H9 (cell line): ENCODE measurements at regions not wholly inside any gene's neighbourhood (a gene's known extent, or its start where the extent isn't known, plus 50 kb on each side); places are given as distances from the start of the nearest gene placed in this dataset.
A peak's percentile ranks its signal among the peaks of the same experiment; 100 is the strongest.

Experiments used
- DNase-seq: peaks from one replicate; pipeline ENCODE4 v3.0.0-alpha.2; 2017
- H2AFZ ChIP-seq: one replicate; pipeline ENCODE4 v1.6.1; 2013; ENCODE audit warnings: mild to moderate bottlenecking, low read length, control low read depth, moderate library complexity
- H2AK5ac ChIP-seq: 2 replicates; pipeline ENCODE4 v1.6.1; 2013; ENCODE audit warnings: low read length, control low read depth, mixed read lengths; ENCODE audit not compliant: insufficient read length
- H2BK120ac ChIP-seq: one replicate; pipeline ENCODE4 v1.6.1; 2013; ENCODE audit warnings: low read depth, mild to moderate bottlenecking, low read length, control low read depth, inconsistent platforms; ENCODE audit not compliant: poor library complexity, severe bottlenecking
- H2BK12ac ChIP-seq: 2 replicates; pipeline ENCODE4 v1.6.1; 2013; ENCODE audit warnings: low read length, control low read depth, mixed read lengths, low read depth; ENCODE audit not compliant: insufficient read length
- H2BK15ac ChIP-seq: 2 replicates; pipeline ENCODE4 v1.6.1; 2013; ENCODE audit warnings: low read depth, low read length, control low read depth
- H2BK20ac ChIP-seq: one replicate; pipeline ENCODE4 v1.6.1; 2013; ENCODE audit warnings: low read depth, mild to moderate bottlenecking, low read length, control low read depth, inconsistent platforms; ENCODE audit not compliant: poor library complexity, severe bottlenecking
- H2BK5ac ChIP-seq: 2 replicates; pipeline ENCODE4 v1.6.1; 2013; ENCODE audit warnings: low read length, control low read depth, mixed read lengths; ENCODE audit not compliant: insufficient read length
- H3K14ac ChIP-seq: 2 replicates; pipeline ENCODE4 v1.6.1; 2013; ENCODE audit warnings: low read length, control low read depth; ENCODE audit not compliant: insufficient read depth
- H3K18ac ChIP-seq: 2 replicates; pipeline ENCODE4 v1.6.1; 2013; ENCODE audit warnings: low read depth, mild to moderate bottlenecking, mixed read lengths, low read length, control low read depth; ENCODE audit not compliant: insufficient read length
- H3K23ac ChIP-seq: 2 replicates; pipeline ENCODE4 v1.6.1; 2013; ENCODE audit warnings: low read length, control low read depth, mixed read lengths, low read depth; ENCODE audit not compliant: insufficient read length
- H3K23me2 ChIP-seq: 2 replicates; pipeline ENCODE4 v1.6.1; 2013; ENCODE audit warnings: low read depth, mild to moderate bottlenecking, mixed read lengths, low read length, control low read depth; ENCODE audit not compliant: insufficient read length, poor library complexity, severe bottlenecking
- H3K27ac ChIP-seq: 2 replicates; pipeline ENCODE4 v1.5.1; 2013; ENCODE audit warnings: low read length, control low read depth, mixed read lengths, low read depth; ENCODE audit not compliant: insufficient read length
- H3K27me3 ChIP-seq: 2 replicates; pipeline ENCODE4 v1.6.1; 2013; ENCODE audit warnings: low read length, control low read depth, inconsistent platforms; ENCODE audit not compliant: insufficient read depth
- H3K4ac ChIP-seq: 2 replicates; pipeline ENCODE4 v1.6.1; 2013; ENCODE audit warnings: low read depth, mild to moderate bottlenecking, control low read depth, inconsistent platforms, low read length, moderate library complexity
- H3K4me1 ChIP-seq: 2 replicates; pipeline ENCODE4 v1.6.1; 2013; ENCODE audit warnings: low read length, control low read depth, inconsistent platforms; ENCODE audit not compliant: insufficient read depth
- H3K4me2 ChIP-seq: 2 replicates; pipeline ENCODE4 v1.6.1; 2013; ENCODE audit warnings: low read length, control low read depth, mixed read lengths; ENCODE audit not compliant: insufficient read length, insufficient read depth
- H3K56ac ChIP-seq: 2 replicates; pipeline ENCODE4 v1.6.1; 2013; ENCODE audit warnings: low read depth, mild to moderate bottlenecking, mixed read lengths, low read length, control low read depth; ENCODE audit not compliant: insufficient read length
- H3K79me1 ChIP-seq: 2 replicates; pipeline ENCODE4 v1.6.1; 2013; ENCODE audit warnings: low read depth, mild to moderate bottlenecking, moderate library complexity, low read length, control low read depth, inconsistent platforms; ENCODE audit not compliant: insufficient read depth, poor library complexity, severe bottlenecking
- H3K79me2 ChIP-seq: 2 replicates; pipeline ENCODE4 v1.6.1; 2013; ENCODE audit warnings: low read length, control low read depth, inconsistent platforms; ENCODE audit not compliant: insufficient read depth
- H3K9ac ChIP-seq: 2 replicates; pipeline ENCODE4 v1.6.1; 2013; ENCODE audit warnings: low read length, control low read depth, mixed read lengths; ENCODE audit not compliant: insufficient read length; ENCODE audit errors: extremely low read depth
- H3K9me3 ChIP-seq: one replicate; pipeline ENCODE4 v1.6.1; 2013; ENCODE audit warnings: low read depth, low read length, inconsistent platforms; ENCODE audit not compliant: control insufficient read depth
- H3T11ph ChIP-seq: one replicate; pipeline ENCODE4 v1.6.1; 2013; ENCODE audit warnings: mild to moderate bottlenecking, low read length, control low read depth, inconsistent platforms
- H4K20me1 ChIP-seq: one replicate; pipeline ENCODE4 v1.6.1; 2013; ENCODE audit not compliant: control insufficient read depth, insufficient read length, insufficient read depth
- H4K5ac ChIP-seq: 2 replicates; pipeline ENCODE4 v1.6.1; 2013; ENCODE audit warnings: low read depth, mild to moderate bottlenecking, mixed read lengths, low read length, control low read depth; ENCODE audit not compliant: insufficient read length
- H4K8ac ChIP-seq: replicated peaks from 2 replicates; pipeline ENCODE4 v1.6.1; 2013; ENCODE audit warnings: low read length, control low read depth, mixed read lengths, low read depth; ENCODE audit not compliant: insufficient read length
- H4K91ac ChIP-seq: 2 replicates; pipeline ENCODE4 v1.6.1; 2013; ENCODE audit warnings: low read depth, mild to moderate bottlenecking, moderate library complexity, mixed read lengths, low read length, control low read depth; ENCODE audit not compliant: insufficient read length
- H3K27ac Mint-ChIP-seq, 3 experiments: 2 replicates in 2 of 3; 3 replicates in 1 of 3; pipeline ENCODE4 v1.8.0; 2020 to 2021; ENCODE audit warnings: mixed read lengths in 3 of 3, mild to moderate bottlenecking in 1 of 3, moderate library complexity in 1 of 3
- H3K27me3 Mint-ChIP-seq: 2 replicates; pipeline ENCODE4 v1.8.0; 2021; ENCODE audit warnings: low read depth, mild to moderate bottlenecking, moderate library complexity, mixed read lengths
- H3K36me3 Mint-ChIP-seq, 3 experiments: 2 replicates in 2 of 3; 3 replicates in 1 of 3; pipeline ENCODE4 v1.8.0; 2020 to 2021; ENCODE audit warnings: low read depth in 3 of 3, mixed read lengths in 3 of 3; ENCODE audit not compliant: insufficient read depth in 1 of 3
- H3K4me1 Mint-ChIP-seq, 2 experiments: 2 replicates each; pipeline ENCODE4 v1.8.0; 2020; ENCODE audit warnings: mixed read lengths in 2 of 2
- H3K4me3 Mint-ChIP-seq, 2 experiments: 2 replicates in 1 of 2; 3 replicates in 1 of 2; pipeline ENCODE4 v1.8.0; 2020 to 2021; ENCODE audit warnings: mild to moderate bottlenecking in 2 of 2, mixed read lengths in 2 of 2, moderate library complexity in 1 of 2
- H3K9me3 Mint-ChIP-seq, 2 experiments: 2 replicates in 1 of 2; 3 replicates in 1 of 2; pipeline ENCODE4 v1.8.0; 2020; ENCODE audit warnings: mild to moderate bottlenecking in 2 of 2, mixed read lengths in 2 of 2, moderate library complexity in 1 of 2
- CTCF ChIP-seq: fragments of 200-600 bp; sonication (generic); conservative IDR thresholded peaks from 3 replicates; pipeline ENCODE4 v1.8.0; 2021; ENCODE audit warnings: antibody characterized with exemption, mild to moderate bottlenecking
- WGBS: extraction: QIAGEN DNeasy Blood & Tissue Kit; methylation state at CpG from one replicate; pipeline ENCODE4 v1.1.7; 2013; ENCODE audit warnings: missing lambda C conversion rate, low lambda C conversion rate, mixed read lengths; ENCODE audit not compliant: insufficient read length; ENCODE audit errors: extremely low coverage; 5-methylcytosine and 5-hydroxymethylcytosine counted together

DNA sequence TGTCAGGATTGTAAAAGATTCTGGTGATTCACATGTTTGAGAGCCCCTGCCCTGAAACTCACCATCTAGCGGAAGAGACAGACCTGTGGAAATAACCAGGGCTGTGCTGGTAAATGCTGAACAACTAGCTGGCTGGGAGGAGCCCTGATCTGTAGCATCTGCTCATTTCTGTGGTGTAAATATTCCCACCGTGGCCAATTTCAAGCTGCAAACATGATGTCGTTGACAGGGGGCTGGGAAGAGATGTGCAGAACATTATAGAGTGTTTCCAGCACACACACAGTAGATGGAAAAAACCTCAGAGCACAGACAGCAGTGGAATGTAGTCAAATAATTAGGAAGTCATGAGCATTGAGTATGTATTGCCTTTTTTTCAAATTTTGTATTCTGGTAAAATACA, 138.2 kb downstream of the PHETA1 start:
- H3K4me1 ChIP-seq = no peaks in the 10 kb centered on the region
- no peak overlapping the region for H3T11ph ChIP-seq
- no CpG with 5 or more reads among the region's 3 CpGs for WGBS
- Mint-ChIP-seq H3K27me3 (peaks cover 4% of the 10 kb centered on the region), H3K36me3 (no peaks in the 10 kb centered on the region), H3K4me3 (no peak overlapping the region), H3K4me1 (peaks cover 6 to 11% of the 10 kb centered on the region in 2 experiments; a peak in 3 of 4 replicates), H3K9me3 (no peaks in the 10 kb centered on the region), H3K27ac (peak overlapping the region in 1 of 3 experiments; percentile 17; a peak in 1 of 7 replicates)
- no peak overlapping the region for H2AK5ac ChIP-seq
- no peak overlapping the region for H2BK120ac ChIP-seq
- H3K23ac ChIP-seq = no peak overlapping the region
- H3K14ac ChIP-seq = no peak overlapping the region
- no peak for DNase-seq
- TF ChIP-seq CTCF = no peak
- no peaks in the 10 kb centered on the region for H3K79me1 ChIP-seq
- H3K4ac ChIP-seq = no peak overlapping the region
- H3K27ac ChIP-seq = no peak overlapping the region
- no peak overlapping the region for H2BK15ac ChIP-seq
- no peaks in the 10 kb centered on the region for H3K23me2 ChIP-seq
- H3K79me2 ChIP-seq = no peaks in the 10 kb centered on the region
- no peak overlapping the region for H4K5ac ChIP-seq
- no peak overlapping the region for H2BK5ac ChIP-seq
- no peak overlapping the region for H2BK20ac ChIP-seq
- H2AFZ ChIP-seq = no peak overlapping the region
- no peak overlapping the region for H3K4me2 ChIP-seq
- H3K9me3 ChIP-seq = no peaks in the 10 kb centered on the region
- no peak overlapping the region for H4K91ac ChIP-seq
- H4K20me1 ChIP-seq = no peaks in the 10 kb centered on the region
- no peak overlapping the region for H3K56ac ChIP-seq
- no peak overlapping the region for H4K8ac ChIP-seq
- no peak overlapping the region for H2BK12ac ChIP-seq
- no peak overlapping the region for H3K18ac ChIP-seq
- H3K27me3 ChIP-seq = no peaks in the 10 kb centered on the region
- no peak overlapping the region for H3K9ac ChIP-seq
